ENCODE measurements at regions not wholly inside any gene's neighbourhood (a gene's known extent, or its start where the extent isn't known, plus 50 kb on each side); places are given as distances from the start of the nearest gene placed in this dataset.

- no peaks in the 10 kb centered on the region for H3K27me3 ChIP-seq (ENCODE audit: control insufficient read depth, insufficient read depth, low read length)
- peaks cover 12% of the 10 kb centered on the region for H3K4me1 ChIP-seq (ENCODE audit: control insufficient read depth, insufficient read depth, low read length)
- no peaks in the 10 kb centered on the region for H3K36me3 ChIP-seq (ENCODE audit: control insufficient read depth, insufficient read depth, low read length)
- H3K9ac ChIP-seq (ENCODE audit: low read length) = no peak overlapping the region
- H3K4me3 ChIP-seq (ENCODE audit: low read length) = no peak overlapping the region
- H3K27ac ChIP-seq (ENCODE audit: low read depth, low read length) = peak overlapping the region; percentile 63
Measured at GRCh38 chr15:98596885-98597392, 51.4 kb upstream of the IGF1R start.

- Histone ChIP-seq H3K27ac (ENCODE audit: low read depth, low read length) (peak overlapping the region; percentile 63), H3K27me3 (ENCODE audit: control insufficient read depth, insufficient read depth, low read length) (no peaks in the 10 kb centered on the region), H3K4me1 (ENCODE audit: control insufficient read depth, insufficient read depth, low read length) (peaks cover 12% of the 10 kb centered on the region), H3K4me3 (ENCODE audit: low read length) (no peak overlapping the region), H3K36me3 (ENCODE audit: control insufficient read depth, insufficient read depth, low read length) (no peaks in the 10 kb centered on the region), H3K9ac (ENCODE audit: low read length) (no peak overlapping the region)
Measured at GRCh38 chr15:98597666-98598065, 50.7 kb upstream of the IGF1R start.

Measured in rectal smooth muscle tissue (tissue), 1 donor.